ENCODE measurements at regions not wholly inside any gene's neighbourhood (a gene's known extent, or its start where the extent isn't known, plus 50 kb on each side); places are given as distances from the start of the nearest gene placed in this dataset.

DNA sequence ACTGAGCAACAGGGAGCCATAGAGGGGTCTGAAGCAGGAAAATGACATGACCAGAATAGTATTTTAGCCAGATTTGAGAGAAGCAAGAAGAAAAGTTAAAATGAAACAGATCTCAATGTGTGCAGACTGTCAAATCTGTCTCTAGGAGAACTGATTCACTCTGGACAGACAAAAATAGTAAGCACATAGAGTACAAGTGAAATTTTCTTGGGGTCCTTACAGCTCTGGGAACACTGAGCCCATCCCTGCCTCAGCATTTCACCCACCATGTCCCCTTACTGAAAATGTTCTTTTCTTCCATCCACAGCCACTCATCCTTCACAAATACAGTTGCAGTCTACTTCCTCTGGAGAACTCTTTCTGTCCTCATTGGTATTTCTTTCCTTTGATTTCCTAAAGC is 359.2 kb downstream of the MTX2 start:
- TF ChIP-seq, protein P1, sequence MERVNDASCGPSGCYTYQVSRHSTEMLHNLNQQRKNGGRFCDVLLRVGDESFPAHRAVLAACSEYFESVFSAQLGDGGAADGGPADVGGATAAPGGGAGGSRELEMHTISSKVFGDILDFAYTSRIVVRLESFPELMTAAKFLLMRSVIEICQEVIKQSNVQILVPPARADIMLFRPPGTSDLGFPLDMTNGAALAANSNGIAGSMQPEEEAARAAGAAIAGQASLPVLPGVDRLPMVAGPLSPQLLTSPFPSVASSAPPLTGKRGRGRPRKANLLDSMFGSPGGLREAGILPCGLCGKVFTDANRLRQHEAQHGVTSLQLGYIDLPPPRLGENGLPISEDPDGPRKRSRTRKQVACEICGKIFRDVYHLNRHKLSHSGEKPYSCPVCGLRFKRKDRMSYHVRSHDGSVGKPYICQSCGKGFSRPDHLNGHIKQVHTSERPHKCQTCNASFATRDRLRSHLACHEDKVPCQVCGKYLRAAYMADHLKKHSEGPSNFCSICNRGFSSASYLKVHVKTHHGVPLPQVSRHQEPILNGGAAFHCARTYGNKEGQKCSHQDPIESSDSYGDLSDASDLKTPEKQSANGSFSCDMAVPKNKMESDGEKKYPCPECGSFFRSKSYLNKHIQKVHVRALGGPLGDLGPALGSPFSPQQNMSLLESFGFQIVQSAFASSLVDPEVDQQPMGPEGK (CRISPR knock-in tag; IDR thresholded peaks at IDR 0.05; ENCODE audit: borderline replicate concordance): no peak
- TF ChIP-seq ZFP30 (CRISPR knock-in tag; IDR thresholded peaks at IDR 0.05) (no peak), SNAI2 (CRISPR knock-in tag; IDR thresholded peaks at IDR 0.05) (no peak), ZFP3 (CRISPR knock-in tag; IDR thresholded peaks at IDR 0.05) (no peak), PPARA (CRISPR knock-in tag; IDR thresholded peaks at IDR 0.05; ENCODE audit: borderline replicate concordance) (no peak), TCF4 (CRISPR knock-in tag; IDR thresholded peaks at IDR 0.05; ENCODE audit: borderline replicate concordance) (no peak), OSR1 (CRISPR knock-in tag; IDR thresholded peaks at IDR 0.05) (no peak), RARB (CRISPR knock-in tag; IDR thresholded peaks at IDR 0.05) (no peak), ARNTL (CRISPR knock-in tag; IDR thresholded peaks at IDR 0.05; ENCODE audit: borderline replicate concordance, low read depth) (no peak)
- TF ChIP-seq, protein P2, sequence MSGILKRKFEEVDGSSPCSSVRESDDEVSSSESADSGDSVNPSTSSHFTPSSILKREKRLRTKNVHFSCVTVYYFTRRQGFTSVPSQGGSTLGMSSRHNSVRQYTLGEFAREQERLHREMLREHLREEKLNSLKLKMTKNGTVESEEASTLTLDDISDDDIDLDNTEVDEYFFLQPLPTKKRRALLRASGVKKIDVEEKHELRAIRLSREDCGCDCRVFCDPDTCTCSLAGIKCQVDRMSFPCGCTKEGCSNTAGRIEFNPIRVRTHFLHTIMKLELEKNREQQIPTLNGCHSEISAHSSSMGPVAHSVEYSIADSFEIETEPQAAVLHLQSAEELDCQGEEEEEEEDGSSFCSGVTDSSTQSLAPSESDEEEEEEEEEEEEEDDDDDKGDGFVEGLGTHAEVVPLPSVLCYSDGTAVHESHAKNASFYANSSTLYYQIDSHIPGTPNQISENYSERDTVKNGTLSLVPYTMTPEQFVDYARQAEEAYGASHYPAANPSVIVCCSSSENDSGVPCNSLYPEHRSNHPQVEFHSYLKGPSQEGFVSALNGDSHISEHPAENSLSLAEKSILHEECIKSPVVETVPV (CRISPR knock-in tag; IDR thresholded peaks at IDR 0.05): no peak
- TF ChIP-seq, protein P3, sequence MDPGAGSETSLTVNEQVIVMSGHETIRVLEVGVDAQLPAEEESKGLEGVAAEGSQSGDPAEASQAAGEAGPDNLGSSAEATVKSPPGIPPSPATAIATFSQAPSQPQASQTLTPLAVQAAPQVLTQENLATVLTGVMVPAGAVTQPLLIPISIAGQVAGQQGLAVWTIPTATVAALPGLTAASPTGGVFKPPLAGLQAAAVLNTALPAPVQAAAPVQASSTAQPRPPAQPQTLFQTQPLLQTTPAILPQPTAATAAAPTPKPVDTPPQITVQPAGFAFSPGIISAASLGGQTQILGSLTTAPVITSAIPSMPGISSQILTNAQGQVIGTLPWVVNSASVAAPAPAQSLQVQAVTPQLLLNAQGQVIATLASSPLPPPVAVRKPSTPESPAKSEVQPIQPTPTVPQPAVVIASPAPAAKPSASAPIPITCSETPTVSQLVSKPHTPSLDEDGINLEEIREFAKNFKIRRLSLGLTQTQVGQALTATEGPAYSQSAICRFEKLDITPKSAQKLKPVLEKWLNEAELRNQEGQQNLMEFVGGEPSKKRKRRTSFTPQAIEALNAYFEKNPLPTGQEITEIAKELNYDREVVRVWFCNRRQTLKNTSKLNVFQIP (CRISPR knock-in tag; IDR thresholded peaks at IDR 0.05; ENCODE audit: borderline replicate concordance, low read depth): no peak
